ENCODE measurements at regions not wholly inside any gene's neighbourhood (a gene's known extent, or its start where the extent isn't known, plus 50 kb on each side); places are given as distances from the start of the nearest gene placed in this dataset.

- H3F3A ChIP-seq (replicated peaks; ENCODE audit: low read depth): no peaks in the 10 kb centered on the region
- no peak overlapping the region for H3K27ac Mint-ChIP-seq
- no peak overlapping the region for H3K4me2 ChIP-seq
- peaks cover 4% of the 10 kb centered on the region for H3K27me3 Mint-ChIP-seq (ENCODE audit: insufficient read depth, low read depth, poor library complexity)
- H3K4me3 ChIP-seq: no peak overlapping the region
- H3K36me3 Mint-ChIP-seq (ENCODE audit: low read depth): peaks cover 2% of the 10 kb centered on the region; the same call in 1 of the 3 replicates
- 0 out of 2 replicates have a peak, but pooled peaks cover 6% of the 10 kb centered on the region for H3K36me3 ChIP-seq (ENCODE audit: insufficient read depth)
- peaks cover 7% of the 10 kb centered on the region for H3K9me2 ChIP-seq (ENCODE audit: insufficient read depth)
- no peak for ATAC-seq
- H3K4me3 Mint-ChIP-seq: no peak overlapping the region
- H3K4me1 Mint-ChIP-seq: no peaks in the 10 kb centered on the region
- H4K20me1 ChIP-seq (replicated peaks; ENCODE audit: insufficient read depth): no peaks in the 10 kb centered on the region
- no peaks in the 10 kb centered on the region for H3K4me1 ChIP-seq (ENCODE audit: insufficient read depth)
- no peak for DNase-seq (ENCODE audit: low spot score)
- no peaks in the 10 kb centered on the region for H3K79me2 ChIP-seq (replicated peaks; ENCODE audit: insufficient read depth)
- no peak overlapping the region for H3K27ac ChIP-seq (ENCODE audit: low read depth)
- H3K9me3 Mint-ChIP-seq: peaks cover 17% of the 10 kb centered on the region; the same call in 2 of the 3 replicates
- H3K27me3 ChIP-seq (ENCODE audit: insufficient read depth): no peaks in the 10 kb centered on the region
- no peak overlapping the region for H2AFZ ChIP-seq
- no peak for TF ChIP-seq POLR2AphosphoS5 (IDR thresholded peaks at IDR 0.05; ENCODE audit: low read depth)
- TF ChIP-seq ZNF114 (CRISPR knock-in tag; IDR thresholded peaks at IDR 0.05): no peak
- TF ChIP-seq EZH2phosphoT487 (IDR thresholded peaks at IDR 0.05; ENCODE audit: unreplicated experiment): no peak
- no peak for TF ChIP-seq REST (IDR thresholded peaks at IDR 0.05; ENCODE audit: unreplicated experiment)
- TF ChIP-seq JUNB (IDR thresholded peaks at IDR 0.05; ENCODE audit: unreplicated experiment): no peak
- no peak for TF ChIP-seq STAT1 (IDR thresholded peaks at IDR 0.05; ENCODE audit: unreplicated experiment)
Observed at GRCh38 chr6:106916891-106917290, 57.6 kb downstream of the CD24 start.

GRCh38 chr6:106913676-106914280 lies 60.8 kb downstream of the CD24 start:
- peaks cover 9% of the 10 kb centered on the region for H3K4me1 Mint-ChIP-seq
- no peak for ATAC-seq
- H3K27me3 ChIP-seq (ENCODE audit: insufficient read depth): no peaks in the 10 kb centered on the region
- peak overlapping the region; percentile 91; the same call in 1 of the 2 replicates for H2AFZ ChIP-seq
- H3K4me1 ChIP-seq (ENCODE audit: insufficient read depth): peaks cover 14% of the 10 kb centered on the region
- H3K36me3 Mint-ChIP-seq (ENCODE audit: low read depth): peaks cover 9% of the 10 kb centered on the region; the same call in 2 of the 3 replicates
- no peaks in the 10 kb centered on the region for H4K20me1 ChIP-seq (replicated peaks; ENCODE audit: insufficient read depth)
- no peaks in the 10 kb centered on the region for H3K79me2 ChIP-seq (replicated peaks; ENCODE audit: insufficient read depth)
- peaks cover 4% of the 10 kb centered on the region for H3K27me3 Mint-ChIP-seq (ENCODE audit: insufficient read depth, low read depth, poor library complexity)
- H3F3A ChIP-seq (replicated peaks; ENCODE audit: low read depth): peaks cover 4% of the 10 kb centered on the region; the same call in 1 of the 2 replicates
- H3K36me3 ChIP-seq (ENCODE audit: insufficient read depth): 0 out of 2 replicates have a peak, but pooled peaks cover 6% of the 10 kb centered on the region
- H3K27ac ChIP-seq (ENCODE audit: low read depth): no peak overlapping the region
- no peak overlapping the region for H3K4me3 ChIP-seq
- H3K9me2 ChIP-seq (ENCODE audit: insufficient read depth): peaks cover 7% of the 10 kb centered on the region
- H3K9me3 Mint-ChIP-seq: peaks cover 25% of the 10 kb centered on the region; the same call in 2 of the 3 replicates
- no peak overlapping the region for H3K4me2 ChIP-seq
- H3K27ac Mint-ChIP-seq: no peak overlapping the region
- DNase-seq (ENCODE audit: low spot score): no peak
- no peak overlapping the region for H3K4me3 Mint-ChIP-seq
- TF ChIP-seq CREB1 (CRISPR knock-in tag; IDR thresholded peaks at IDR 0.05; ENCODE audit: low read depth) (no peak), ZNF331 (CRISPR knock-in tag; IDR thresholded peaks at IDR 0.05; ENCODE audit: low read depth) (no peak), CTCF (conservative IDR thresholded peaks at IDR 0.05; ENCODE audit: low read depth in 2 of 2) (no peak), STAT1 (IDR thresholded peaks at IDR 0.05; ENCODE audit: unreplicated experiment) (no peak), JUNB (IDR thresholded peaks at IDR 0.05; ENCODE audit: unreplicated experiment) (no peak), REST (IDR thresholded peaks at IDR 0.05; ENCODE audit: unreplicated experiment) (no peak), POLR2AphosphoS5 (IDR thresholded peaks at IDR 0.05; ENCODE audit: low read depth) (no peak), ZNF114 (CRISPR knock-in tag; IDR thresholded peaks at IDR 0.05) (no peak), EZH2 (IDR thresholded peaks at IDR 0.05; ENCODE audit: low read depth, unreplicated experiment) (no peak), NANOG (IDR thresholded peaks at IDR 0.05; ENCODE audit: borderline replicate concordance) (no peak), EZH2phosphoT487 (IDR thresholded peaks at IDR 0.05; ENCODE audit: unreplicated experiment) (no peak), ETS1 (IDR thresholded peaks at IDR 0.05) (no peak)

All from GM23338 (cell line).